GM19438 (cell line): ENCODE measurements at regions not wholly inside any gene's neighbourhood (a gene's known extent, or its start where the extent isn't known, plus 50 kb on each side); places are given as distances from the start of the nearest gene placed in this dataset.

Source experiments
- ATAC-seq: cut with Tn5 transposase; IDR thresholded peaks from one replicate; pipeline ENCODE4 v1.9.1; 2021; ENCODE audit warnings: low read depth; ENCODE audit not compliant: unreplicated experiment

- no peak for ATAC-seq
These were observed 184.2 kb upstream of the CDYL start for GRCh38 chr6:4592026-4592425.

DNA sequence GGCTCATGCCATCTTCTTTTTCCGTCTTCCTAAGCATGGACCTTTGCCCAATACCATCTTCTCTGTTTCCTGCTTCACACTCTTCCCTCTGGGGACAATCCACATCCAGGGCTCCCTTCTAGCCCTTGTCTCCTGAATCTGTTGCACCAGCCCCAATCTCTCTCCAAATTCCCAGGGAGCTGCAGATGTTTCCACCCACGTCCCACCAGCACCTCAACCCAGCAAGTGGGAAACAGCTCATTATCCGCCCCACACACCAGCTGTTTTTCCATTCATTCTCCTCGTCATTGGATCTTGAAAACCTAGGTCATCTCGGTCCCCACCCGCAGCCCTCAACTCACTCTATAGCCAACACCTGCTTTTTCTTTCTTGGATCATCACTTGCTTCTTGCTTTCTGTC is 185.0 kb upstream of the CDYL start:
- no peak for ATAC-seq

DNA sequence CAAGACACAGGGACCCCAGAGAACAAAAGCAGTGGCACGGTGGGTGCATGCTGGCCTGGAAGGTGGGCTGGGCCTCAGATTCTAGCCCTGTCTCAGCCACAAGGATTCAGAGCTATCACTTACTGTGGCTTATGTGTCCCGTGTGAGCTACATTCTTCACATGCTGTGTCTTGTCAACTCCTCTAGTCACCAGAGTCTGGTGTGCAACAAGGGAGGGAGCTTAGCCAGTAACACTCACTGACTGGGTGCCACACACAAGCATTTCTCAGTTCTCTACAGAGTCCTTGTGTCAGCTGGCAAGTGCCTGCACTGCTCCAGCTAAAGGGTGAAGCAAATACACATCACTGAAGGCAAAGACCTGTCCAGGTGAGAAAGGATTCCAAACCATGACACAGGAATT is 186.9 kb upstream of the CDYL start:
- ATAC-seq, result no peak

DNA sequence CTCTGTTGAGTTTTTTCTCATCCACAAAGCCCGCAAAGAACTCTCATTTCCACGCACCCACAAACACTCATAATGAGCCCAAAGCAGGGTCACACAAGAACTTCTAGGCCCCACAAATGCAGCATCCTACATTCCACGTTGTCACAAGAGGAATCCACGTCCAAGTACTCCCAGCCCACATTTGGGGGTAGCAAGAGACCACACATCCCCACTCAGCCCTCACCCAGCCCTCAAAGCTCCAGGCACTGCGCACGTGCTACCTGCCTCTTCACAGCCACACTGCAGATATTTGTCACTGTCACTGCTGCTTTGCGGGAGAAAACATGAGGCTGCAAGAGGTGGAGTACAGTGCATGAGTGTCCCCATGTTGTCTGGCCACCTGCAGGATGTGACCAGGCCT is 187.6 kb upstream of the CDYL start:
- no peak for ATAC-seq

DNA sequence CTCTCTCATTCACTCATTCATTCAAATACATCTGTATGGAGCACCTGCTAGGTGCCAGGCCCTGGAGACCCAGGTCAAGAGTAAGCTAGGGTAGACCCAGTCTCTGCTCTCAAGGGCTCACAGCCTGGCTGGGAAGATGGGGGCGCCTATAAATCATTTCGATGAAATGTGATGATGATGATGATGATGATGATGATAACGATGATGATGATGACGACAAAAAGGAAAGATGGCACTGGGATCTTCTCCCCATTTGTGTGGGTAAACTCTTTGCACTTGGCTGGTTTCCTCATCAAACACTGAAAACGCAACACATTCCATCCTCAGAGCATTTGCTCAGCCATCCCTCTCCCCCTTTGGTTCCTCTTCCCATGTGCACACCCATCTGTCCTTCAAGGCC is 188.0 kb upstream of the CDYL start:
- ATAC-seq, result no peak

- no peak for ATAC-seq
These were observed 189.0 kb upstream of the CDYL start for GRCh38 chr6:4587171-4587570.

DNA sequence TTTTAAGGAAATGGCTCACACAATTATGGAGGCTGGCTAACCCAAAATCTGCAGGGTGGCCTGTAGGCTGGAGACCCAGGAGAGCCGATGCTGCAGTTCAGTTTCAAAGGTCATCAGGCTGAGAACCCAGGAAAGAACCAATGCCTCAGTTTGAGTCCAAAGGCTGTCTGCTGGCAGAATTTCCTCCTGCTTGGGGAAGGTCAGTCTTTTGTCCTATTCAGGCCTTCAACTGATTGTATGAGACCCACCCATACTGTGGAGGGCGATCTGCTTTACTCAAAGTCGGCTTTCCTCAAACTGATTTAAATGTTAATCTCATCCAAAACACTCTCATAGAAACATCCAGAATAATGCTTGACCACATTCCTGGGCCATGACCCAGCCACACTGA is 189.7 kb upstream of the CDYL start:
- no peak for ATAC-seq

DNA sequence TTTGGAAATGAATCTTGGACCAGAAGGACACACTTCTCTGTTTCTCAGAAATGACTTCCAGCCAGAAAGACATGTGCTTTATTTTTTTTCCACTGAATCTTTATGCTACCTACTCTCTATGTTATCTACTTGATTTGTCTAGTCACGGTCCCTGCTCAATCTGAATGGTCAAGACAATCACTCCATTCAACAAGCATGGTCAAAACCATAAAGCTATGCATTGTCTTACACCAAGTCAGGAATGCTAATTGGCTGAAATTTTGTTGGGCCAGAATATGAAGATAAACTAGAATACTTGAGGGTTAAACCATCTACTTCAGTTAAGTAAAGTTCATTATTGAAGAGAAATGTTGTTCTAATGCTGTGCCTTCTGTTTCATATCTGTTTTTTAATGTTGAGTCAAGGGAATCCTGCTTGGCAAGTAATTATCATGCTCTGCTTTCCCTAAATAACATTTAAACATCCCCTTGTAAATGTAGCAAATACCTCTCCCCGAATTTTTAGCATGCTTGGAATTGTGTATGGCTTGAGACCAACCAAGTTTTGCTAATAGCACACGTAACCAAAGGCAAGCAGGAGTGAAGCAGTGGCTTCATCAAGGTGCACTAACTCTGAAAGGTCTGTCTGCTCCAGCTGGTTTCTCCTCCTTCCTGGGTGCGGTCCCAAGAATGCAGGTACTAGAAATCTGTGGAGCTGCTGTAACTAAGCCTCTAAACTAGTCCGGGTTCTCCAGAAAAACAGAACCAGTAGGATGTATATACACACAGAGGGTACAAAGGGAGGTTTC is 190.3 kb upstream of the CDYL start:
- ATAC-seq, result no peak

GRCh38 chr6:4584801-4585200 is 191.4 kb upstream of the CDYL start:
- ATAC-seq, result no peak

- no peak for ATAC-seq
These were observed 193.4 kb upstream of the CDYL start for GRCh38 chr6:4582506-4583417.

DNA sequence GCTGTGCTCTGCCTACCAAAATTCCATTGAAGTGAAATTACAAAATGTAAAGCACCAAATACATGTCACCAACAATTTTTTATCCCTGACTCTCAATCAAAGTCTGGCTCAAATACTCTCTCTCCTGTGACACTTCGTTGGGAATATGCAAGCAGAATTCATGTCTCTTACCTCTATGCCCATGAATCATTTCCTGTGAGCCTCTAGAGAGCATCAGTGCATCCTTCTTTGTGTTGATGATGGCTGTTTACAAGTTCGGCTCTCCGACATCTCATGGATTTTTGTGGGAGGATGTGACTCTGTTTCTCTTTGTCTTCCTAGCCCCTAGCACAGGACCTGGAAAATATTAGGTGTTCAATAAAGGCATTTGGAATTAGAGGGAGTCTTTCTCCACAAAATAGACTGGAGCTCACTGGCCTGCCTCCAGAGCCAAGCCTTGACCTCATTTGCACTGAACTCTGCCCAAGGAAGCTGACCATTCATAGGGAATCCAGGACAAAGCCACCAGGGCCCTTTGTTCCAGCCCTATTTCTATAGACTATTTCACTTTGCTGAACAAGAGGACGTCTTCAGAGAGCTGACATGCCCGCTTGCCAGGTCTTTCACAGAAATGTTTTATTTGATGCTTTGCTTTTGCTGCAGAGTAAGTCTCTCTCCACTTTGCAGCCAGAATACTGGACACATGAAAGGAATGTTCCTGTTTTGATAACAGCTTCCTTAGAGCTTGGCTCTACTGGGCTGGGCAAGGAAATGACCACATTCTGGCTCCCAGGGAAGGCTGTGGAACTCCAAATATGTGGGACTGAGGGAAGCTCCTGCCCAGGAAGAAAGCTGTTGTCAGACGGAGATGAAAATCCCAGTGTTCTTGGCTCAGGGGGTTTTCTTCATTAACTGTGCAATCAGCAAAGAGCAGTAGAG is 194.5 kb upstream of the CDYL start:
- no peak for ATAC-seq

DNA sequence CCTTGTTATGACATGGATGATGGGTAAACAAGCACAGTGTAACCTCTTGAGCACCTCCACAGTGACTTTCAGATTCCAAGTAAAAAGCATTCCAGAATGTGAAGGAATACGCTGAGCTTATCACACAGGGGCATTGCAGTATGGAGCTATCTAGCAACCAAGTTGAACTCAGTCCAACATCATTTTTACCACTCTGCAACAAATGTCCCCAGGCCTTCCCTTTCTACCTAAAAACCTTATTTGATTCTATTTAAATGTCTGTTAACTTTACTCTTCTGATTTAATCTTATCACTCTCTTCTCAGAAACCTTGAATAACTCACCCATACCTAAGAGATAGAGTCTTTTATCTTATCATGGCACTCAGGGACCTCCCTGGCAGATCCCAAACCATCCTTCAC is 195.8 kb upstream of the CDYL start:
- no peak for ATAC-seq

- no peak for ATAC-seq
These were observed 198.8 kb upstream of the CDYL start for GRCh38 chr6:4577406-4577805.

DNA sequence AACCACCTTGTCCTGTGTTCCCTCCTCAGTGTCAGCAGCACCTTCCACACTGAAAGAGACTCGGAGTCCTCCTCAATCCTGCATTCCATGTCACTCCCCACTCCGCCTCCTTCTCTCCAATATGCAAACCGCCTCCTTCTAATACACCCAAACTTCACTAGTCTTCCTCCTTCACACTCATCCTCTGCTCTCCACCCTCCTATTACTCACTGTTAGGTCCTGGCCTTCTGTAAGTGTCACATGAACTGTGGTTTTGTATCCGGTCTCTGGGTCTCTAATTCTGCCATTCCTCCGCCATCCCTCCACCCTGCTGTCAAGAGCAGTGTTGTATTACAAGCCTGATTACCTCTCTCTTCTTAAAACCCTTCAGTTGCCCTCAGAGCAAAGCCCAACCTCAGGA is 200.5 kb upstream of the CDYL start:
- no peak for ATAC-seq

GRCh38 chr6:4574007-4574406 is 202.2 kb upstream of the CDYL start:
- ATAC-seq, result no peak

DNA sequence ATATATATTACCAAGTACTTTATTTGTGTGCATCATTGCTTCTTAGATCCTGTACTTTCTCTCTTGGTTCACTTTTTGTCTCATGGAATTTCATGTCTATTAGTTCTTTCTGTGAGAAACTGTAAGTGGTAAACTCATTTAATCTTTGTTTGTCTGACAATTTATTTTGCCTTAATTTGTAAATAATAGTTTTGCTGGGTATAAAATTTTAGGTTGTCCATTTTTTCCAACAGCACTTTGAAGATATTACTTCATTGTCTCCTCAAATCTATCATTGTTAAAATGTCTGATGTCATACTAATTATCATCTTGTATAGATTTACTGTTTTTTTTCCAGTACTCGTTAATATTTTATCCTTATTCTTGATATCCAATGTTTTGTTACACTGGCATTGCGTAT is 205.2 kb upstream of the CDYL start:
- no peak for ATAC-seq

GRCh38 chr6:4568138-4568537 is 208.1 kb upstream of the CDYL start:
- ATAC-seq, result no peak

DNA sequence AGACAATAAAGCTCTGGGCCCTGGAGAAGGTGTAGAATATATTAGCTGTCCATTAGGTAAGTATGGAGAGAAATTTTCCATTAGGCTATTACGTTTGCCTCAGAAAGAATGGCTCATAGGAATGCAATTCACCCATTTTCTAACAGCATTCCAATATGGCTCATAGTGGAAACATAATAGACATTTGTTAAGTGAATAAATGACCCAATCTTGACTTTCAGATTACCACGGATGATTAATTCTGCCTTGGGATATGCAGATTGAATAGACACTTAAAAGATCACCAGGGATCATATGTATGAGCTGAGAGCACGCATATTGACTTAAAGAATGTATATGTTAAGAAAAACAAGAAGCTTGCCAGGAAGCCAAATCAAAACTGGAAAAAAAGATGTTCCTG is 209.1 kb upstream of the CDYL start:
- ATAC-seq, result no peak

DNA sequence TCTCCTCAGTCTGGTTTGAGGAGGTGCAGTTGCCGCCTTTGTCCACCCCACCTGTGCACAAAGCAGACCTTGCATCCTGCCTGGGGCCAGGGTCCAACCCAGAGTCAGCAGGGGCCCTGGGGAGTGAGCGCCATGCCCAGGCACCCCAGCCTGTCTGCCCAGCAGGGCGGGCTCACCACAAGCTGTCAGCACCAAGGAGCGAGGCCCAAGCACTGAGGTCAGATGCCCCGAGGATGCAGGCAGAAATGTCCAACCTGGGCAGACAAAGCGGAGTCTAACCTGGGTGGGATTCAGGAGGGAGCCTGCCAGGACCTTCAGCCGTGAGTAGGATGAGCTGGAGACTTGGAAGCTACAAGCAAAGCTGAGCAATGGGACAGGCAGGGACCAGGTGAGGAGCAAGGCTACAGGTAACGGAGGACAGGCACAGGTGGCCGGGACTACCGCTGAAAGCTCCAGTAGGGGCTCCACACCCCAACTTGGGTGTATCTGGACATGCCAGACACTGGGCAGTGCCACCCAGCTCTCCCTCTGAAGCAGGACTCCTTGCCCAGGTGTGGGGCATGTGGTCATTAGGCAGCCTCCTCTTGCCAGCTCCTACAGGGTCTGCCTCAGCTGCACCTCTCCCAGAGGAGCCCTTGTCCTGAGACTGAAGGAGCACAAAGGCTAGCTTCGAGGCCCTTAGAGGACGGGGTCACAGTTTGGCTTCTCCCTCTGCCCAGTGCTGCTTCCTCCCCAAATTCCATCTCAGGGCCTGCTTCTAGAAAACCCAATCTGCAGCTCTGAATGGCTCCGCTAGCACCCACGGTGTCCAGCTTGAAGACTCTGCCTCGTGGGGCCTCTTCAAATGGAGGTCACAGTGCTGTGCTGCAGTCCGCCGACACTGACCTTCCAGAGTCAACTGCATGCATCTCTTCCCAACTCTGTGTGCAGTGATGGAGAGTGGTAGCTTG is 210.6 kb upstream of the CDYL start:
- no peak for ATAC-seq

GRCh38 chr6:4564801-4565271 is 211.4 kb upstream of the CDYL start:
- ATAC-seq, result no peak
